OCI-LY7 (cell line): ENCODE measurements at regions not wholly inside any gene's neighbourhood (a gene's known extent, or its start where the extent isn't known, plus 50 kb on each side); places are given as distances from the start of the nearest gene placed in this dataset.

Experiments
- EZH2phosphoT487 ChIP-seq: fragments of 200-600 bp; sonication (generic); IDR thresholded peaks from 2 replicates; pipeline ENCODE4 v1.6.1; 2018; ENCODE audit warnings: low read depth, borderline replicate concordance, mild to moderate bottlenecking, mixed run types, antibody characterized with exemption, low read length, moderate library complexity, mixed read lengths
- TF ChIP-seq, protein P1 (sequence below): fragments of 200-600 bp; sonication (generic); conservative IDR thresholded peaks from 2 replicates; pipeline ENCODE4 v1.5.1; 2014; ENCODE audit warnings: mild to moderate bottlenecking, antibody characterized with exemption, low read length, moderate library complexity, mixed read lengths

DNA sequence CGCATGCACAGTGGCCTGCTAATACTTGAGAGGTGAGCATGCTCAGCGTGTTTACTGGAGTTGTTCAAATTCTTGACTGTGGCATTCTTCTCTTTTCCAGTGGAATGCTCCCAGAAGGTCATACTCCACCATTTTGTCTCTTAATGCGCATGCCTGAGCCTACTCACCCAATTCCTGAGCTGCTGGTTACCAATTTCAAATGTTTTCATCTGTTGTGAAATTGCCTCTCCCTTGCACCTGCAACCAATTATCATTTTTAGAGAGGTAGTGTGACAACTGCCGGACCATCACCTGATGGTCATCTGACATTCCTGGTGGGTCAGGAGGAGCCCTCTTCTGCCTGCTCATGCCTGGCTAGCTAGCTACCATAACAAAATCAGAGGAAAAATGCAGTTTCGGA, 82.2 kb upstream of the LIFR start:
- TF ChIP-seq, protein P1, sequence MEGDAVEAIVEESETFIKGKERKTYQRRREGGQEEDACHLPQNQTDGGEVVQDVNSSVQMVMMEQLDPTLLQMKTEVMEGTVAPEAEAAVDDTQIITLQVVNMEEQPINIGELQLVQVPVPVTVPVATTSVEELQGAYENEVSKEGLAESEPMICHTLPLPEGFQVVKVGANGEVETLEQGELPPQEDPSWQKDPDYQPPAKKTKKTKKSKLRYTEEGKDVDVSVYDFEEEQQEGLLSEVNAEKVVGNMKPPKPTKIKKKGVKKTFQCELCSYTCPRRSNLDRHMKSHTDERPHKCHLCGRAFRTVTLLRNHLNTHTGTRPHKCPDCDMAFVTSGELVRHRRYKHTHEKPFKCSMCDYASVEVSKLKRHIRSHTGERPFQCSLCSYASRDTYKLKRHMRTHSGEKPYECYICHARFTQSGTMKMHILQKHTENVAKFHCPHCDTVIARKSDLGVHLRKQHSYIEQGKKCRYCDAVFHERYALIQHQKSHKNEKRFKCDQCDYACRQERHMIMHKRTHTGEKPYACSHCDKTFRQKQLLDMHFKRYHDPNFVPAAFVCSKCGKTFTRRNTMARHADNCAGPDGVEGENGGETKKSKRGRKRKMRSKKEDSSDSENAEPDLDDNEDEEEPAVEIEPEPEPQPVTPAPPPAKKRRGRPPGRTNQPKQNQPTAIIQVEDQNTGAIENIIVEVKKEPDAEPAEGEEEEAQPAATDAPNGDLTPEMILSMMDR = no peak
- TF ChIP-seq EZH2phosphoT487 = no peak
